Spleen (tissue), 7 donors: ENCODE measurements at regions not wholly inside any gene's neighbourhood (a gene's known extent, or its start where the extent isn't known, plus 50 kb on each side); places are given as distances from the start of the nearest gene placed in this dataset.

Experiments
- CTCF ChIP-seq, 11 experiments: fragments of 200-600 bp in 7 of 11; fragments of 450-650 bp in 4 of 11; sonication (generic) in 4 of 11; IDR thresholded peaks in 8 of 11; conservative IDR thresholded peaks in 3 of 11; 1 replicate in 7 of 11; 2 replicates in 4 of 11; pipeline versions ENCODE4 v1.4.0 to v1.8.0; 2016 to 2021; ENCODE audit warnings: antibody characterized with exemption in 11 of 11, inconsistent platforms in 4 of 11, mild to moderate bottlenecking in 1 of 11
- POLR2A ChIP-seq, 3 donors: fragments of 450-650 bp; IDR thresholded peaks; one replicate each; pipeline ENCODE4 v1.5.1; 2017; ENCODE audit warnings: antibody characterized with exemption in 3 of 3, mild to moderate bottlenecking in 1 of 3
- POLR2AphosphoS5 ChIP-seq, 3 donors: sonication (generic); formaldehyde crosslinking; IDR thresholded peaks; one replicate each; pipeline ENCODE4 v1.5.1; 2017; ENCODE audit warnings: antibody characterized with exemption in 3 of 3
- donor health status: DM: no; HTN: no; CAD: no; lungs with moderate emphysema.
- donor health status: DM: no; HTN: no; CAD: no.
- donor health status: DM: no; HTN: no; CAD: no.

GRCh38 chr18:24964216-24964615 lies 387.8 kb downstream of the ZNF521 start:
- no peak for TF ChIP-seq CTCF (IDR thresholded peaks at IDR 0.05 in 8 of 11, conservative IDR thresholded peaks at IDR 0.05 in 3 of 11)
- TF ChIP-seq POLR2AphosphoS5 (IDR thresholded peaks at IDR 0.05), result no peak
- no peak for TF ChIP-seq POLR2A (IDR thresholded peaks at IDR 0.05)
